H1 (cell line): ENCODE measurements at regions not wholly inside any gene's neighbourhood (a gene's known extent, or its start where the extent isn't known, plus 50 kb on each side); places are given as distances from the start of the nearest gene placed in this dataset.

ENCODE experiments used
- CTCF ChIA-PET: fragments of 300-600 bp; sonication (Branson Sonifier 250); formaldehyde crosslinking; loops from one replicate; lab custom pipeline; 2021; ENCODE audit not compliant: partially characterized antibody; lab: Charles Lee
- POLR2A ChIA-PET: fragments of 300-600 bp; sonication (Branson Sonifier 250); formaldehyde crosslinking; loops from one replicate; lab custom pipeline; 2021; ENCODE audit warnings: inconsistent platforms; ENCODE audit not compliant: partially characterized antibody; lab: Charles Lee
- DNase-seq, 2 experiments: peaks; one replicate each; pipeline versions ENCODE4 v3.0.0 to v3.0.0-alpha.2; 2010 to 2022; ENCODE audit warnings: low spot score in 2 of 2, low read depth in 1 of 2, mixed read lengths in 1 of 2
- FAIRE-seq: peaks from 2 replicates; lab custom pipeline; 2011; peaks lifted over from hg19 to GRCh38; lab: Jason Lieb, UNC
- H2AFZ ChIP-seq: 2 replicates; pipeline ENCODE4 v1.8.1; 2012; ENCODE audit warnings: low read length, inconsistent platforms
- H2AK5ac ChIP-seq: 2 replicates; pipeline ENCODE4 v1.6.1; 2013; ENCODE audit warnings: low read depth, low read length
- H2BK120ac ChIP-seq: replicated peaks from 2 replicates; pipeline ENCODE3; 2013; ENCODE audit warnings: low read depth, low read length, inconsistent platforms
- H2BK12ac ChIP-seq: 2 replicates; pipeline ENCODE4 v1.6.1; 2013; ENCODE audit warnings: low read depth, low read length
- H2BK15ac ChIP-seq: 2 replicates; pipeline ENCODE4 v1.6.1; 2013; ENCODE audit warnings: low read length
- H2BK20ac ChIP-seq: 2 replicates; pipeline ENCODE4 v1.6.1; 2013; ENCODE audit warnings: low read length
- H2BK5ac ChIP-seq: 2 replicates; pipeline ENCODE4 v1.6.1; 2013; ENCODE audit warnings: low read depth, low read length
- H3K14ac ChIP-seq: 2 replicates; pipeline ENCODE4 v1.6.1; 2013; ENCODE audit warnings: inconsistent platforms; ENCODE audit not compliant: insufficient read length
- H3K18ac ChIP-seq: 2 replicates; pipeline ENCODE4 v1.6.1; 2013; ENCODE audit warnings: low read length; ENCODE audit errors: extremely low read depth
- H3K23ac ChIP-seq: 2 replicates; pipeline ENCODE4 v1.6.1; 2013; ENCODE audit warnings: inconsistent platforms; ENCODE audit not compliant: insufficient read length
- H3K23me2 ChIP-seq: 2 replicates; pipeline ENCODE4 v1.6.1; 2013; ENCODE audit warnings: low read depth, low read length
- H3K27ac ChIP-seq: 2 replicates; pipeline ENCODE4 v1.6.1; 2011; ENCODE audit warnings: low read depth, low read length, inconsistent platforms
- H3K27me3 ChIP-seq, 4 experiments: replicated peaks in 1 of 4; 1 replicate in 1 of 4; 2 replicates in 3 of 4; pipeline versions ENCODE4 v1.6.1 to v1.8.1; 2011 to 2013; ENCODE audit warnings: low read length in 3 of 4, mild to moderate bottlenecking in 3 of 4, inconsistent platforms in 2 of 4, mixed read lengths in 2 of 4, moderate library complexity in 1 of 4; ENCODE audit not compliant: control insufficient read depth in 3 of 4, insufficient read depth in 3 of 4; ENCODE audit errors: extremely low read depth in 1 of 4
- H3K36me3 ChIP-seq, 4 experiments: 2 replicates each; pipeline versions ENCODE4 v1.6.1 to v1.8.1; 2011 to 2013; ENCODE audit warnings: mild to moderate bottlenecking in 4 of 4, low read length in 3 of 4, moderate library complexity in 2 of 4, control low read depth in 1 of 4, inconsistent platforms in 1 of 4; ENCODE audit not compliant: insufficient read depth in 4 of 4, control insufficient read depth in 2 of 4
- H3K4ac ChIP-seq: replicated peaks from 2 replicates; pipeline ENCODE3; 2013; ENCODE audit warnings: low read length, low read depth, mixed read lengths, inconsistent platforms; ENCODE audit not compliant: insufficient read length
- H3K4me1 ChIP-seq, 4 experiments: replicated peaks in 1 of 4; 1 replicate in 1 of 4; 2 replicates in 3 of 4; pipeline versions ENCODE4 v1.6.1 to v1.8.1; 2011 to 2013; ENCODE audit warnings: low read length in 3 of 4, inconsistent platforms in 2 of 4, mixed read lengths in 1 of 4; ENCODE audit not compliant: insufficient read depth in 4 of 4, control insufficient read depth in 3 of 4
- H3K4me2 ChIP-seq, 2 experiments: 2 replicates each; pipeline versions ENCODE4 v1.6.1 to v1.8.1; 2011 to 2013; ENCODE audit warnings: low read depth in 2 of 2, low read length in 2 of 2, control low read depth in 1 of 2, inconsistent platforms in 1 of 2, mild to moderate bottlenecking in 1 of 2; ENCODE audit not compliant: insufficient read depth in 1 of 2
- H3K4me3 ChIP-seq, 4 experiments: fragments of 200-600, 300-600 bp in 1 of 4; sonication (generic), shearing (Covaris generic), sonication (Bioruptor Twin) in 1 of 4; 2 replicates each; pipeline versions ENCODE4 v1.5.1 to v1.8.1; 2011 to 2016; ENCODE audit warnings: low read length in 4 of 4, low read depth in 3 of 4, control low read depth in 2 of 4, inconsistent platforms in 2 of 4, mild to moderate bottlenecking in 2 of 4, mixed read lengths in 1 of 4, moderate library complexity in 1 of 4; ENCODE audit not compliant: insufficient read depth in 2 of 4; ENCODE audit errors: extremely low read depth in 1 of 4
- H3K56ac ChIP-seq: replicated peaks from 2 replicates; pipeline ENCODE3; 2013; ENCODE audit warnings: low read depth, mild to moderate bottlenecking, mixed read lengths, low read length, inconsistent platforms; ENCODE audit not compliant: insufficient read length
- H3K79me1 ChIP-seq: 2 replicates; pipeline ENCODE4 v1.6.1; 2013; ENCODE audit warnings: low read depth, low read length, control low read depth
- H3K79me2 ChIP-seq, 2 experiments: 2 replicates each; pipeline versions ENCODE4 v1.6.1 to v1.8.1; 2012 to 2013; ENCODE audit warnings: low read length in 2 of 2, mild to moderate bottlenecking in 2 of 2, inconsistent platforms in 1 of 2; ENCODE audit not compliant: insufficient read depth in 2 of 2, control insufficient read depth in 1 of 2
- H3K9ac ChIP-seq, 4 experiments: replicated peaks in 1 of 4; 1 replicate in 1 of 4; 2 replicates in 3 of 4; pipeline versions ENCODE4 v1.6.1 to v1.8.1; 2011 to 2013; ENCODE audit warnings: low read depth in 3 of 4, low read length in 3 of 4, control low read depth in 2 of 4, mild to moderate bottlenecking in 2 of 4, moderate library complexity in 2 of 4, inconsistent platforms in 1 of 4; ENCODE audit errors: extremely low read depth in 1 of 4
- H3K9me3 ChIP-seq, 2 experiments: 2 replicates each; pipeline versions ENCODE4 v1.6.1 to v1.8.1; 2012 to 2013; ENCODE audit warnings: mild to moderate bottlenecking in 2 of 2, moderate library complexity in 2 of 2, control low read depth in 1 of 2, inconsistent platforms in 1 of 2, low read depth in 1 of 2, low read length in 1 of 2, mixed read lengths in 1 of 2; ENCODE audit not compliant: insufficient read depth in 2 of 2
- H4K20me1 ChIP-seq, 2 experiments: replicated peaks in 1 of 2; 2 replicates each; pipeline versions ENCODE3 to v1.8.1; 2011 to 2013; ENCODE audit warnings: inconsistent platforms in 2 of 2, low read length in 2 of 2, mild to moderate bottlenecking in 1 of 2; ENCODE audit not compliant: insufficient read depth in 2 of 2, control insufficient read depth in 1 of 2
- H4K5ac ChIP-seq: 2 replicates; pipeline ENCODE4 v1.6.1; 2013; ENCODE audit warnings: low read length, low read depth, mixed read lengths, inconsistent platforms; ENCODE audit not compliant: insufficient read length
- H4K8ac ChIP-seq: 2 replicates; pipeline ENCODE4 v1.8.0; 2013; ENCODE audit warnings: mild to moderate bottlenecking, moderate library complexity, low read length, inconsistent platforms; ENCODE audit not compliant: insufficient read depth; ENCODE audit errors: extremely low read depth
- H4K91ac ChIP-seq: replicated peaks from 2 replicates; pipeline ENCODE3; 2013; ENCODE audit warnings: low read length, mixed read lengths, inconsistent platforms; ENCODE audit not compliant: insufficient read length
- CHD7 ChIP-seq: fragments of 300-600 bp; sonication (generic); IDR thresholded peaks from 2 replicates; pipeline ENCODE4 v1.7.1; 2012; ENCODE audit warnings: low read length, moderate library complexity, mild to moderate bottlenecking, inconsistent platforms; ENCODE audit not compliant: insufficient replicate concordance
- WGBS, 2 experiments: shearing (Covaris generic) in 1 of 2; methylation state at CpG; one replicate each; pipeline versions ENCODE4 v1.1.6 to v1.1.7; 2013 to 2015; ENCODE audit warnings: low lambda C conversion rate in 2 of 2, mixed read lengths in 2 of 2, inconsistent platforms in 1 of 2, low coverage in 1 of 2, missing lambda C conversion rate in 1 of 2; ENCODE audit not compliant: insufficient replicate concordance in 2 of 2, insufficient coverage in 1 of 2, insufficient read length in 1 of 2; ENCODE audit errors: extremely low coverage in 1 of 2, missing lambda C conversion rate in 1 of 2; 5-methylcytosine and 5-hydroxymethylcytosine counted together

- Histone ChIP-seq H2BK15ac (no peak overlapping the region), H3K36me3 (no peaks in the 10 kb centered on the region)
- no peak for TF ChIP-seq CHD7
- TF ChIP-seq, all 59 proteins: peak for 0
- H2BK5ac ChIP-seq, result no peak overlapping the region
- CTCF ChIA-PET, result interaction anchor here (0.8 to 4.2 kb wide), 12 partner anchors 8 to 390 kb away, joined by 3 to 19 read pairs (median 4); no protein-coding TSS in a partner anchor
- H3K23ac ChIP-seq, result no peak overlapping the region
- H3K4me1 ChIP-seq, result no peaks in the 10 kb centered on the region
- POLR2A ChIA-PET, result no interaction called here
- no peak overlapping the region for H2BK120ac ChIP-seq
- 92% methylated on average over 6 of the region's 6 CpGs; no CpG with 5 or more reads in 1 of the 2 experiments for WGBS, 2 experiments
- H3K27ac ChIP-seq, result no peak overlapping the region
- no peak overlapping the region for H2BK12ac ChIP-seq
- H3K14ac ChIP-seq, result no peak overlapping the region
- no peaks in the 10 kb centered on the region for H4K20me1 ChIP-seq
- H3K79me1 ChIP-seq, result no peaks in the 10 kb centered on the region
- no peak overlapping the region for H3K4ac ChIP-seq
- no peak overlapping the region for H2BK20ac ChIP-seq
- no peaks in the 10 kb centered on the region for H3K27me3 ChIP-seq
- H3K4me2 ChIP-seq, result no peak overlapping the region
- no peak overlapping the region for H4K5ac ChIP-seq
- FAIRE-seq, result no peak
- no peak overlapping the region for H2AFZ ChIP-seq
- no peak overlapping the region for H4K91ac ChIP-seq
- no peak for DNase-seq
- H3K18ac ChIP-seq, result no peak overlapping the region
- no peaks in the 10 kb centered on the region for H3K79me2 ChIP-seq
- H4K8ac ChIP-seq, result no peak overlapping the region
- no peak overlapping the region for H2AK5ac ChIP-seq
- no peak overlapping the region for H3K4me3 ChIP-seq
- no peak overlapping the region for H3K9ac ChIP-seq
- H3K9me3 ChIP-seq, result no peaks in the 10 kb centered on the region
- H3K56ac ChIP-seq, result no peak overlapping the region
- H3K23me2 ChIP-seq, result no peaks in the 10 kb centered on the region
These were observed 454.2 kb upstream of the SLC35B3 start for GRCh38 chr6:8889514-8889913.
